GM12878 (cell line): ENCODE measurements at regions not wholly inside any gene's neighbourhood (a gene's known extent, or its start where the extent isn't known, plus 50 kb on each side); places are given as distances from the start of the nearest gene placed in this dataset.

Experiments used
- ATAC-seq: fragments of 200-7000 bp; cut with Tn5 transposase; 3 replicates; pipeline ENCODE4 v1.9.1; 2020; ENCODE audit warnings: mild to moderate bottlenecking, moderate library complexity
- BruUV-seq: library from RNA; stranded (reverse); fragments of 400-500 nt; replicated peaks from 2 replicates; lab custom pipeline; 2021; lab: Mats Ljungman, UMichigan
- CTCF ChIA-PET: fragments of 300-600 bp; sonication (Branson Sonifier 250); formaldehyde crosslinking; extraction: SDS; loops from one replicate; lab custom pipeline; 2021; ENCODE audit warnings: inconsistent platforms; lab: Yijun Ruan, JAX
- POLR2A ChIA-PET: fragments of 350-600 bp; formaldehyde crosslinking; extraction: SDS; loops from one replicate; lab custom pipeline; 2021; ENCODE audit warnings: inconsistent platforms; lab: Charles Lee
- RAD21 ChIA-PET: fragments of 300-600 bp; sonication (Branson Sonifier 250); formaldehyde crosslinking; loops from one replicate; lab custom pipeline; 2023; ENCODE audit warnings: antibody characterized with exemption; ENCODE audit not compliant: unreplicated experiment; lab: Charles Lee
- SMC1A ChIA-PET: fragments of 300-600 bp; sonication (Branson Sonifier 250); formaldehyde crosslinking; loops from one replicate; lab custom pipeline; 2023; ENCODE audit not compliant: unreplicated experiment, uncharacterized antibody; lab: Charles Lee
- DNase-seq: peaks from one replicate; pipeline ENCODE4 v3.0.0-alpha.2; 2011; ENCODE audit warnings: low read depth, low spot score
- FAIRE-seq: peaks from 3 replicates; lab custom pipeline; 2011; peaks lifted over from hg19 to GRCh38; lab: Jason Lieb, UNC
- H2AFZ ChIP-seq: 2 replicates; pipeline ENCODE4 v1.6.0; 2011; ENCODE audit warnings: low read depth, low read length, control low read depth; ENCODE audit not compliant: control insufficient read depth
- H3K27ac ChIP-seq: 2 replicates; pipeline ENCODE4 v1.5.1; 2011; ENCODE audit warnings: control low read depth; ENCODE audit not compliant: control insufficient read depth, insufficient read depth
- H3K27me3 ChIP-seq, 2 experiments: replicated peaks in 1 of 2; 2 replicates each; pipeline versions ENCODE4 v1.6.0 to v1.6.1; 2011; ENCODE audit warnings: low read length in 1 of 2; ENCODE audit not compliant: control insufficient read depth in 2 of 2, insufficient read depth in 2 of 2
- H3K36me3 ChIP-seq, 2 experiments: 2 replicates each; pipeline ENCODE4 v1.5.1; 2011; ENCODE audit warnings: low read length in 1 of 2; ENCODE audit not compliant: control insufficient read depth in 2 of 2, insufficient read depth in 2 of 2
- H3K4me1 ChIP-seq: 2 replicates; pipeline ENCODE4 v1.6.1; 2011; ENCODE audit warnings: mild to moderate bottlenecking, low read length, moderate library complexity, mixed read lengths; ENCODE audit not compliant: control insufficient read depth, insufficient read depth
- H3K4me2 ChIP-seq: 2 replicates; pipeline ENCODE4 v1.6.0; 2011; ENCODE audit warnings: control low read depth; ENCODE audit not compliant: control insufficient read depth, insufficient read depth
- H3K4me3 ChIP-seq: fragments of 200-600 bp; sonication (generic); 2 replicates; pipeline ENCODE4 v1.5.1; 2016
- H3K79me2 ChIP-seq: 2 replicates; pipeline ENCODE4 v1.6.0; 2011; ENCODE audit warnings: low read length; ENCODE audit not compliant: control insufficient read depth, insufficient read depth
- H3K9ac ChIP-seq: 2 replicates; pipeline ENCODE4 v1.8.0; 2011; ENCODE audit warnings: low read length, control low read depth, mixed read lengths; ENCODE audit not compliant: control insufficient read depth, insufficient read depth
- H3K9me3 ChIP-seq: replicated peaks from 3 replicates; pipeline ENCODE4 v1.5.1; 2011; ENCODE audit warnings: mild to moderate bottlenecking, low read length; ENCODE audit not compliant: control insufficient read depth, insufficient read depth
- H4K20me1 ChIP-seq: 2 replicates; pipeline ENCODE4 v1.6.0; 2011; ENCODE audit not compliant: control insufficient read depth, insufficient read depth
- BACH1 ChIP-seq: fragments of 450-650 bp; IDR thresholded peaks from 2 replicates; pipeline ENCODE4 v1.6.1; 2017; ENCODE audit warnings: mild to moderate bottlenecking, borderline replicate concordance
- BMI1 ChIP-seq: fragments of 450-650 bp; IDR thresholded peaks from 2 replicates; pipeline ENCODE4 v1.6.1; 2016; ENCODE audit warnings: mild to moderate bottlenecking, moderate library complexity, borderline replicate concordance
- CUX1 ChIP-seq: IDR thresholded peaks from 2 replicates; pipeline ENCODE4 v1.6.1; 2012; ENCODE audit warnings: improper control_type of control experiment, low read depth, low read length; ENCODE audit not compliant: insufficient replicate concordance
- DPF2 ChIP-seq: fragments of 450-650 bp; IDR thresholded peaks from 2 replicates; pipeline ENCODE4 v1.6.1; 2017; ENCODE audit warnings: mild to moderate bottlenecking
- ESRRA ChIP-seq: IDR thresholded peaks from 2 replicates; pipeline ENCODE4 v1.6.1; 2012; ENCODE audit warnings: mild to moderate bottlenecking, low read length, improper control_type of control experiment
- LARP7 ChIP-seq: fragments of 450-650 bp; IDR thresholded peaks from 2 replicates; pipeline ENCODE4 v1.6.1; 2017; ENCODE audit warnings: mild to moderate bottlenecking
- NBN ChIP-seq: fragments of 450-650 bp; IDR thresholded peaks from 2 replicates; pipeline ENCODE4 v1.6.1; 2016
- STAT1 ChIP-seq: fragments of 450-650 bp; conservative IDR thresholded peaks from 2 replicates; pipeline ENCODE4 v1.6.1; 2014; ENCODE audit warnings: antibody characterized with exemption, mild to moderate bottlenecking
- SUZ12 ChIP-seq: fragments of 200-600 bp; sonication (generic); IDR thresholded peaks from one replicate; pipeline ENCODE4 v1.6.1; 2018; ENCODE audit warnings: antibody characterized with exemption, mild to moderate bottlenecking; ENCODE audit not compliant: unreplicated experiment
- TCF12 ChIP-seq: IDR thresholded peaks from 2 replicates; pipeline ENCODE4 v1.6.1; 2011; ENCODE audit warnings: low read depth, mild to moderate bottlenecking, low read length
- TCF3 ChIP-seq: IDR thresholded peaks from 2 replicates; pipeline ENCODE4 v1.6.1; 2012; ENCODE audit warnings: low read depth, mild to moderate bottlenecking, low read length, borderline replicate concordance; ENCODE audit not compliant: insufficient read depth
- WGBS: methylation state at CpG from one replicate; pipeline ENCODE4 v1.1.6; 2016; ENCODE audit warnings: low lambda C conversion rate; ENCODE audit not compliant: insufficient replicate concordance, insufficient coverage; ENCODE audit errors: missing lambda C conversion rate; 5-methylcytosine and 5-hydroxymethylcytosine counted together
- in situ Hi-C: fragments of 300-500 bp; cut with MboI; formaldehyde crosslinking; loops from 9 replicates; pipeline ENCODE4 v1.14.3; 2018; ENCODE audit warnings: mixed read lengths
- intact Hi-C: fragments of 100-400 bp; cut with micrococcal nuclease; formaldehyde crosslinking; loops from one replicate; pipeline ENCODE4 v1.14.2; 2022; ENCODE audit not compliant: unreplicated experiment
- TF ChIP-seq, protein P1 (sequence below): IDR thresholded peaks from 2 replicates; pipeline ENCODE4 v1.6.1; 2012; ENCODE audit warnings: low read depth, low read length, improper control_type of control experiment
- TF ChIP-seq, protein P2 (sequence below): fragments of 450-650 bp; IDR thresholded peaks from 2 replicates; pipeline ENCODE4 v1.6.1; 2014; ENCODE audit warnings: mild to moderate bottlenecking

- Histone ChIP-seq H3K9me3 (no peaks in the 10 kb centered on the region), H2AFZ (no peak overlapping the region), H3K9ac (no peak overlapping the region), H3K27ac (no peak overlapping the region), H3K4me2 (no peak overlapping the region), H3K4me3 (no peak overlapping the region), H3K36me3 (no peaks in the 10 kb centered on the region), H4K20me1 (no peaks in the 10 kb centered on the region), H3K27me3 (no peaks in the 10 kb centered on the region), H3K4me1 (no peaks in the 10 kb centered on the region), H3K79me2 (no peaks in the 10 kb centered on the region)
- FAIRE-seq: no peak
- intact Hi-C loops: no loop called here
- RAD21 ChIA-PET: no interaction called here
- WGBS: 23% methylated on average over 6 of the region's 6 CpGs
- TF ChIP-seq LARP7 (no peak), NBN (no peak), CUX1 (no peak), BACH1 (no peak), BMI1 (no peak), ESRRA (no peak), SUZ12 (no peak), TCF3 (no peak), TCF12 (no peak), STAT1 (no peak), DPF2 (no peak)
- TF ChIP-seq, protein P1, sequence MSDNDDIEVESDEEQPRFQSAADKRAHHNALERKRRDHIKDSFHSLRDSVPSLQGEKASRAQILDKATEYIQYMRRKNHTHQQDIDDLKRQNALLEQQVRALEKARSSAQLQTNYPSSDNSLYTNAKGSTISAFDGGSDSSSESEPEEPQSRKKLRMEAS: no peak
- TF ChIP-seq, protein P2, sequence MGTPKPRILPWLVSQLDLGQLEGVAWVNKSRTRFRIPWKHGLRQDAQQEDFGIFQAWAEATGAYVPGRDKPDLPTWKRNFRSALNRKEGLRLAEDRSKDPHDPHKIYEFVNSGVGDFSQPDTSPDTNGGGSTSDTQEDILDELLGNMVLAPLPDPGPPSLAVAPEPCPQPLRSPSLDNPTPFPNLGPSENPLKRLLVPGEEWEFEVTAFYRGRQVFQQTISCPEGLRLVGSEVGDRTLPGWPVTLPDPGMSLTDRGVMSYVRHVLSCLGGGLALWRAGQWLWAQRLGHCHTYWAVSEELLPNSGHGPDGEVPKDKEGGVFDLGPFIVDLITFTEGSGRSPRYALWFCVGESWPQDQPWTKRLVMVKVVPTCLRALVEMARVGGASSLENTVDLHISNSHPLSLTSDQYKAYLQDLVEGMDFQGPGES: no peak
- no TSS peak for BruUV-seq
- POLR2A ChIA-PET: no interaction called here
- no peak for DNase-seq
- ATAC-seq: no peak
- CTCF ChIA-PET: no interaction called here
- in situ Hi-C loops: no loop called here
- SMC1A ChIA-PET: no interaction called here
Observed at GRCh38 chr4:92120810-92121498, 182.8 kb upstream of the GRID2 start.
